Lower leg skin (tissue), 4 donors: ENCODE measurements at regions not wholly inside any gene's neighbourhood (a gene's known extent, or its start where the extent isn't known, plus 50 kb on each side); places are given as distances from the start of the nearest gene placed in this dataset.
"Not testable (repeated sequence)": the region's sequence is repeated elsewhere in the genome, so short reads cannot be mapped to it uniquely, and the experiment has no call there.

Experiments
- DNase-seq, 2 donors: peaks; one replicate each; pipeline ENCODE4 v3.0.0-alpha.2; 2019; ENCODE audit warnings: low spot score in 2 of 2
- H3K4me3 ChIP-seq: fragments of 200-600 bp; sonication (generic); 2 replicates; pipeline ENCODE4 v1.5.1; 2017; ENCODE audit warnings: mild to moderate bottlenecking, low read depth; ENCODE audit not compliant: poor library complexity, severe bottlenecking
- POLR2A ChIP-seq, 2 donors: fragments of 450-650 bp; IDR thresholded peaks; one replicate each; pipeline ENCODE4 v1.6.1; 2016 to 2017; ENCODE audit warnings: antibody characterized with exemption in 2 of 2, mild to moderate bottlenecking in 1 of 2, moderate library complexity in 1 of 2
- WGBS, 2 donors: methylation state at CpG; one replicate each; pipeline ENCODE4 v1.1.5; 2018; 5-methylcytosine and 5-hydroxymethylcytosine counted together
- intact Hi-C: fragments of 100-400 bp; cut with DNase I; formaldehyde crosslinking; loops from one replicate; pipeline ENCODE4 v1.15.0; 2023; ENCODE audit warnings: low total_unique reads
- TF ChIP-seq, protein P1 (sequence below), 3 donors: fragments of 450-650 bp; IDR thresholded peaks; one replicate each; pipeline ENCODE4 v1.5.1; 2016; ENCODE audit warnings: antibody characterized with exemption in 3 of 3, mild to moderate bottlenecking in 3 of 3, moderate library complexity in 2 of 3

DNA sequence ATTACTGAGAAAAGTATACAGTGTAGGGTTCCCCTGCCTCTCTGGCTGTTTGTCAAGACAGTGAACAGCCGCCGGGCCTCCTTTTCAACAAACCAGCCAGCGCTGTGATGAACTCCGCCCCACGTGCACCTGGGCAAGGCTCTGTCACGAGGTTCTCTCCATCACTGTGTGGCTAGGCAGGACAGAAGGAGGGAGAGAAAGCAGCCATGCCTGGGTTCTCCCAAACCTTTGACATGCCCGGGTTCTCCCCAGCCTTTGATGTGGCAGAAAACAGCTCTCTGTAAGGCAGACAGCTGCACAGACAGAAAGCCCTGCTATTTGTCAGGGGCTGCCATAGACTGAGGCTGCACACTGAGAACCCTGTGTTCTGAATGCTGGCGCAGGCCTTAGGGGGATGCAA, 101.4 kb upstream of the TRPM1 start:
- no peak for TF ChIP-seq POLR2A (IDR thresholded peaks at IDR 0.05)
- TF ChIP-seq, protein P1, sequence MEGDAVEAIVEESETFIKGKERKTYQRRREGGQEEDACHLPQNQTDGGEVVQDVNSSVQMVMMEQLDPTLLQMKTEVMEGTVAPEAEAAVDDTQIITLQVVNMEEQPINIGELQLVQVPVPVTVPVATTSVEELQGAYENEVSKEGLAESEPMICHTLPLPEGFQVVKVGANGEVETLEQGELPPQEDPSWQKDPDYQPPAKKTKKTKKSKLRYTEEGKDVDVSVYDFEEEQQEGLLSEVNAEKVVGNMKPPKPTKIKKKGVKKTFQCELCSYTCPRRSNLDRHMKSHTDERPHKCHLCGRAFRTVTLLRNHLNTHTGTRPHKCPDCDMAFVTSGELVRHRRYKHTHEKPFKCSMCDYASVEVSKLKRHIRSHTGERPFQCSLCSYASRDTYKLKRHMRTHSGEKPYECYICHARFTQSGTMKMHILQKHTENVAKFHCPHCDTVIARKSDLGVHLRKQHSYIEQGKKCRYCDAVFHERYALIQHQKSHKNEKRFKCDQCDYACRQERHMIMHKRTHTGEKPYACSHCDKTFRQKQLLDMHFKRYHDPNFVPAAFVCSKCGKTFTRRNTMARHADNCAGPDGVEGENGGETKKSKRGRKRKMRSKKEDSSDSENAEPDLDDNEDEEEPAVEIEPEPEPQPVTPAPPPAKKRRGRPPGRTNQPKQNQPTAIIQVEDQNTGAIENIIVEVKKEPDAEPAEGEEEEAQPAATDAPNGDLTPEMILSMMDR (IDR thresholded peaks at IDR 0.05): no peak
- H3K4me3 ChIP-seq: no peak overlapping the region
- intact Hi-C loops: loop anchor here (5.0 kb wide), 1 partner anchor 284 kb away; no protein-coding TSS in a partner anchor
- 44 to 67% methylated on average over 8 of the region's 8 CpGs for WGBS, 2 donors
- DNase-seq: peak in 1 of 2 donors; percentile 74

DNA sequence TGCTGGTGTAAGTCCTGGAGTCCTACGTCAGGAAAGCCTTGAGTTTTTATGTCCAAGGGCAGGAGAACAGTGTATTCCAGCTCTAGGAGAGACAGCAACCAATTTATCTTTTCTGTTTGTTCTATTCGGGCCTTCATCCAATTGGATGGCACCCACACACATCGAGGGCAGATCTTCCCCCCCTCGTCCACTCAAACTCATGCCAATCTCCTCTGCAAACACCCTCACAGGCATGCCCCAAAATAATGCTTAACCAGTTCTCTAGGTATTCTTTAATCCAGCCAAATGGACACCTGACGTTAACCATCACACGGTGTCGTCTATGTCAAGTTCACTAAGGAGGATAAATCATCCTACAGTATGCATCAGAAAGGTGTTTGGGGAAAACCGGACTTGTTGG, 102.5 kb upstream of the TRPM1 start:
- no peak for DNase-seq
- H3K4me3 ChIP-seq: no peak overlapping the region
- intact Hi-C loops: loop anchor here (5.0 kb wide), 1 partner anchor 283 kb away; no protein-coding TSS in a partner anchor
- TF ChIP-seq, protein P1 (IDR thresholded peaks at IDR 0.05): no peak
- TF ChIP-seq POLR2A (IDR thresholded peaks at IDR 0.05): no peak
- WGBS, 2 donors: 66 to 71% methylated on average over 8 of the region's 8 CpGs

DNA sequence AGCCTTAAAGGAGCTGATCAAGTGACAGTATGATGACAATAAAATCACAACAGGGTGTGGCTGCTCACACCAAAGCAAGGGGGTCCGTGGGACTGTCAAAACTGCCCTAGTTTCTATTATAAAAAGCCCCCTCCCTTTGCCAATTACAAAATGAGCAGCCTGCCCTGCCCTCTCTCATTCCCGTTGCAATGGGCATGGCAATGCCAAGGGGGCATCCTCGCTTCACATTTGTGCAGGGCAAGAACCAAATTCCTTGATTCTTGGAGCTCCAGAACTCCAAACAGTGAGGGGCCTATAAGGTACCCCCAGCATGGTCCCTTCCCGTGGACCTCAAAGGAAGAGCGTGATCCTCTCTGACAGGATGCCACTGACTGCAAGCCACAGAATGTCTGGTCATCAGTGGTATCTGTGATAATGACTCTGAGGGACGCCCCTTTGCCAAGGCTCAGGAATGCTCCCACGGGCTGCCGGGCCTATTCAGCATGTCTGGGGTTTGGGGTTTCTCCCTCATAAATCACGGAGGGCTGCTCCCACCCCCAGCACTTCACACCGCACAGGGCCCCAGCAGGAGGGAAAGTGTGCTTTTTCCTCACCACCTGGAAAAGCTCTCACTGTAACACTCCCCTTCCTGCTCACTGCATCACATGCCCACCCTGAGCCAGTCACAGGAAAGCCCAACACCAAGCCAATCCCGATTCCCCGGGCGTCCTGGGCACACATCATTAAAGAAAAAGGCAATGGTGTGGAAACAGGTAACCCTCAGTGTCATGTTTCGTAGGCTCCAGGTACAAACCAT, 105.1 kb upstream of the TRPM1 start:
- TF ChIP-seq, protein P1 (IDR thresholded peaks at IDR 0.05): no peak
- TF ChIP-seq POLR2A (IDR thresholded peaks at IDR 0.05): no peak
- intact Hi-C loops: no loop called here
- 69 to 70% methylated on average over 11 to 14 of the region's 14 CpGs for WGBS, 2 donors
- H3K4me3 ChIP-seq: no peak overlapping the region
- DNase-seq: peak in 1 of 2 donors; percentile 67

DNA sequence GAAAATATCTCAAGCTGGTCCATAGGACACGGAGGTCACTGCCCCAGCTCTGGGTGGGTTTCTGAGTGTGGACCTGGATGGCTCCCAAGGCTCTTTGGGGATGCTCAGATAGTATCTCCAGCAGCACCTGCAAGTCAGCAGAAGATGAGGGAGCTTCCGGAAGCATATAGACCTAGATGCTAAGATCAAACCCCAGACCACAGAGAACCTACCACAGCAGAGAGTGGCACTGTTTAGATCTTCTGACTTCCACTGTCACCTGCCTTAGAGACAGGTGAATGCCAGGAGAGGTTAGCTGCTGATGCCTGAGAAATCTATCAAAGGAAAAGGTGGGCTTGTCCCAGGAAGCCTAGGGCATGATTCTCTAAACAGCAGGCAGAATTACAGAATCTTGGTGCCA, 105.7 kb upstream of the TRPM1 start:
- intact Hi-C loops: no loop called here
- WGBS, 2 donors: 83 to 100% methylated on average over 2 of the region's 2 CpGs
- no peak for DNase-seq

DNA sequence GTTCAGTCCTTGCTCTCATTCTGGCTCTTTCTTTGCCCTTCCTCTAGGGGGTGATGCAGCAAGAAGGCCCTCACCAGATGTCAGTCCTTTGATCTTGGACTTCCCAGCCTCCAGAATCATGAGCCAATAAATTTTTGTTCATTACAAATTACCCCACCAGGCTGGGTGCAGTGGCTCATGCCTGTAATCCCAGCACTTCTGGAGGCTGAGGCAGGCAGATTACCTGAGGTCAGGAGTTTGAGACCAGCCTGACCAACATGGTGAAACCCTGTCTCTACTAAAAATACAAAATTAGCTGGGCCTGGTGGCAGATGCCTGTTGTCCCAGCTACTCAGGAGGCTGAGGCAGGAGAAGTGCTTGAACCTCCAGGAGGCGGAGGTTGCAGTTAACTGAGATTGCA, 106.3 kb upstream of the TRPM1 start:
- H3K4me3 ChIP-seq, DNase-seq, intact Hi-C loops: not testable (repeated sequence)
- 92 to 94% methylated on average over 1 of the region's 1 CpG for WGBS, 2 donors

More for the DNA sequence above, 105.7 kb upstream of the TRPM1 start:
- H3K4me3 ChIP-seq: no peak overlapping the region
- TF ChIP-seq POLR2A (IDR thresholded peaks at IDR 0.05): no peak
- TF ChIP-seq, protein P1 (IDR thresholded peaks at IDR 0.05): no peak

DNA sequence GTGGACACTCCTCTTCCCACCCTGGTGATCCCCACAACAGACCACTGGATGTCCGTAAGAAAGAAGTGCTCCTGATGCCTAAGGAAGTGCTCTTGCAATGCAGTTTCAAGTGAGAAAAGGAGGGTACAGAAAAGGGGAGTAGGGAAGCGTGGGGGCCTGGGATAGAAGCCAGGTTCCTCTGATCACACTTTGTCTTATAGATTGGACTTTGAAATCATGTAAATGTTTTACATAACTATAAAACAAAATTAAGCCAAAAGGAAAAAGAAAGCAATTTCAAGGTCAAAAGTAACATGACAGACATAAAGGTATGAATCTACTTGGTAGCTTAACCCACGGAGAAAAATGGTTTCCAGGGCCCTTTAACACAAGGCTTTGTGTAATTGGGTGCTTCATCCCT, 107.3 kb upstream of the TRPM1 start:
- no peak overlapping the region for H3K4me3 ChIP-seq
- no peak for DNase-seq
- intact Hi-C loops: no loop called here
- TF ChIP-seq, protein P1 (IDR thresholded peaks at IDR 0.05): no peak
- no peak for TF ChIP-seq POLR2A (IDR thresholded peaks at IDR 0.05)
- WGBS, 2 donors: 82 to 87% methylated on average over 3 of the region's 3 CpGs
